ENCODE measurements at regions not wholly inside any gene's neighbourhood (a gene's known extent, or its start where the extent isn't known, plus 50 kb on each side); places are given as distances from the start of the nearest gene placed in this dataset.

DNA sequence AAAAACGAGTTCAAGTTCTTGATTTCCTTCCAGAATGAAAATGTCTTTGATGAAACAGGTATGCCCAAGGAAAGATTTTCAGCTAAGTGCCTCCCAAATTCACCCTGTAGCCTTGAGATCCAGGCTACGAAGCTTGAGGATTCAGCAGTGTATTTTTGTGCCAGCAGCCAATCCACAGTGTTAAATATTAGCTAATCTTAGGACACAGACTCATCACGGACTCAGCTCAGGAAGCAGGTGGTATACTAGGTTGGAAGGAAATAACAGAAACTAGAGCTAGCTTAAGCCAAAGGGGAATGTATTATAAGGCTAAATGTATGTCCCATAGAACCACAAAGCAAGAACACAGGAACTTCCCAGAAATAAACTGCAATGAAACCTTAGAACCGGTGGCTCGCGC is 151.0 kb upstream of the PRSS1 start (continued):
- TF ChIP-seq, protein P1, sequence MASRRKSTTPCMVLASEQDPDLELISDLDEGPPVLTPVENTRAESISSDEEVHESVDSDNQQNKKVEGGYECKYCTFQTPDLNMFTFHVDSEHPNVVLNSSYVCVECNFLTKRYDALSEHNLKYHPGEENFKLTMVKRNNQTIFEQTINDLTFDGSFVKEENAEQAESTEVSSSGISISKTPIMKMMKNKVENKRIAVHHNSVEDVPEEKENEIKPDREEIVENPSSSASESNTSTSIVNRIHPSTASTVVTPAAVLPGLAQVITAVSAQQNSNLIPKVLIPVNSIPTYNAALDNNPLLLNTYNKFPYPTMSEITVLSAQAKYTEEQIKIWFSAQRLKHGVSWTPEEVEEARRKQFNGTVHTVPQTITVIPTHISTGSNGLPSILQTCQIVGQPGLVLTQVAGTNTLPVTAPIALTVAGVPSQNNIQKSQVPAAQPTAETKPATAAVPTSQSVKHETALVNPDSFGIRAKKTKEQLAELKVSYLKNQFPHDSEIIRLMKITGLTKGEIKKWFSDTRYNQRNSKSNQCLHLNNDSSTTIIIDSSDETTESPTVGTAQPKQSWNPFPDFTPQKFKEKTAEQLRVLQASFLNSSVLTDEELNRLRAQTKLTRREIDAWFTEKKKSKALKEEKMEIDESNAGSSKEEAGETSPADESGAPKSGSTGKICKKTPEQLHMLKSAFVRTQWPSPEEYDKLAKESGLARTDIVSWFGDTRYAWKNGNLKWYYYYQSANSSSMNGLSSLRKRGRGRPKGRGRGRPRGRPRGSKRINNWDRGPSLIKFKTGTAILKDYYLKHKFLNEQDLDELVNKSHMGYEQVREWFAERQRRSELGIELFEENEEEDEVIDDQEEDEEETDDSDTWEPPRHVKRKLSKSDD (CRISPR knock-in tag; IDR thresholded peaks at IDR 0.05; ENCODE audit: low read depth) = no peak
- TF ChIP-seq CAMTA2 (CRISPR knock-in tag; IDR thresholded peaks at IDR 0.05; ENCODE audit: borderline replicate concordance) (no peak), ZSCAN30 (CRISPR knock-in tag; IDR thresholded peaks at IDR 0.05) (no peak), ZBTB7A (CRISPR knock-in tag; IDR thresholded peaks at IDR 0.05) (no peak)
- TF ChIP-seq, protein P2, sequence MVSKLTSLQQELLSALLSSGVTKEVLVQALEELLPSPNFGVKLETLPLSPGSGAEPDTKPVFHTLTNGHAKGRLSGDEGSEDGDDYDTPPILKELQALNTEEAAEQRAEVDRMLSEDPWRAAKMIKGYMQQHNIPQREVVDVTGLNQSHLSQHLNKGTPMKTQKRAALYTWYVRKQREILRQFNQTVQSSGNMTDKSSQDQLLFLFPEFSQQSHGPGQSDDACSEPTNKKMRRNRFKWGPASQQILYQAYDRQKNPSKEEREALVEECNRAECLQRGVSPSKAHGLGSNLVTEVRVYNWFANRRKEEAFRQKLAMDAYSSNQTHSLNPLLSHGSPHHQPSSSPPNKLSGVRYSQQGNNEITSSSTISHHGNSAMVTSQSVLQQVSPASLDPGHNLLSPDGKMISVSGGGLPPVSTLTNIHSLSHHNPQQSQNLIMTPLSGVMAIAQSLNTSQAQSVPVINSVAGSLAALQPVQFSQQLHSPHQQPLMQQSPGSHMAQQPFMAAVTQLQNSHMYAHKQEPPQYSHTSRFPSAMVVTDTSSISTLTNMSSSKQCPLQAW (CRISPR knock-in tag; IDR thresholded peaks at IDR 0.05) = no peak

- no peak overlapping the region for H3K4me2 ChIP-seq (ENCODE audit: low read depth, low read length)
- in situ Hi-C loops (cut with HindIII; ENCODE audit: extremely low pct_ligation_motif_present, low pct_unique_long_range_greater_than_20kb) (no loop called here), intact Hi-C loops (cut with micrococcal nuclease; ENCODE audit: unreplicated experiment) (no loop called here)
- no peaks in the 10 kb centered on the region for H3K9me3 ChIP-seq (ENCODE audit: low read length)
- no peak overlapping the region for H3K9ac ChIP-seq (ENCODE audit: insufficient read depth, low read depth, low read length)
- no peak for DNase-seq (ENCODE audit: low spot score)
- H3K79me2 ChIP-seq (ENCODE audit: insufficient read depth, low read length) = no peaks in the 10 kb centered on the region
- ChIA-PET CTCF (ENCODE audit: low intra/inter-chr PET ratio, low total read pairs) (no interaction called here), POLR2A (no interaction called here)
- FAIRE-seq = no peak
- no peaks in the 10 kb centered on the region for H3K36me3 ChIP-seq (replicated peaks in 1 of 2; ENCODE audit: control insufficient read depth in 1 of 2, insufficient read depth in 2 of 2, low read length in 2 of 2)
- no peak overlapping the region for H3K27ac ChIP-seq (ENCODE audit: extremely low read length, insufficient read depth, low read length)
- no peaks in the 10 kb centered on the region for H3K4me1 ChIP-seq (ENCODE audit: insufficient read depth, low read length)
- no peak overlapping the region for H2AFZ ChIP-seq (ENCODE audit: low read length)
- H3K27me3 ChIP-seq (ENCODE audit: control insufficient read depth in 1 of 2, insufficient read depth in 2 of 2, low read length in 2 of 2) = peaks cover 0 to 1% of the 10 kb centered on the region in 2 experiments; a peak in 2 of 5 replicates
- 24% methylated on average over 4 of the region's 4 CpGs for WGBS (ENCODE audit: low lambda C conversion rate)
- no peak overlapping the region for H3K4me3 ChIP-seq (replicated peaks in 1 of 3; ENCODE audit: insufficient read depth in 1 of 3, low read depth in 2 of 3, low read length in 3 of 3)
- H4K20me1 ChIP-seq (ENCODE audit: insufficient read depth, low read length) = no peaks in the 10 kb centered on the region
- no TSS peak for BruUV-seq (replicated peaks)
- no peak for ATAC-seq
- TF ChIP-seq NR0B2 (CRISPR knock-in tag; IDR thresholded peaks at IDR 0.05) (no peak), ONECUT2 (CRISPR knock-in tag; IDR thresholded peaks at IDR 0.05) (no peak), ESRRA (CRISPR knock-in tag; IDR thresholded peaks at IDR 0.05; ENCODE audit: low read depth) (no peak)
- TF ChIP-seq, protein P3, sequence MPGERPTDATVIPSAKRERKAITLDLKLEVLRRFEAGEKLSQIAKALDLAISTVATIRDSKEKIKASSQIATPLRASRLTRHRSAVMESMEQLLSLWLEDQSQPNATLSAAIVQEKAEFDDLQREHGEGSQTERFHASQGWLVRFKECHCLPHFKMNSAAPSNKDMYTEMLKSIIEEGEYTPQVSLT (CRISPR knock-in tag; IDR thresholded peaks at IDR 0.05; ENCODE audit: borderline replicate concordance, low read depth) = no peak
- TF ChIP-seq, protein P4, sequence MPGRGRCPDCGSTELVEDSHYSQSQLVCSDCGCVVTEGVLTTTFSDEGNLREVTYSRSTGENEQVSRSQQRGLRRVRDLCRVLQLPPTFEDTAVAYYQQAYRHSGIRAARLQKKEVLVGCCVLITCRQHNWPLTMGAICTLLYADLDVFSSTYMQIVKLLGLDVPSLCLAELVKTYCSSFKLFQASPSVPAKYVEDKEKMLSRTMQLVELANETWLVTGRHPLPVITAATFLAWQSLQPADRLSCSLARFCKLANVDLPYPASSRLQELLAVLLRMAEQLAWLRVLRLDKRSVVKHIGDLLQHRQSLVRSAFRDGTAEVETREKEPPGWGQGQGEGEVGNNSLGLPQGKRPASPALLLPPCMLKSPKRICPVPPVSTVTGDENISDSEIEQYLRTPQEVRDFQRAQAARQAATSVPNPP (CRISPR knock-in tag; IDR thresholded peaks at IDR 0.05) = no peak
- TF ChIP-seq, protein P5, sequence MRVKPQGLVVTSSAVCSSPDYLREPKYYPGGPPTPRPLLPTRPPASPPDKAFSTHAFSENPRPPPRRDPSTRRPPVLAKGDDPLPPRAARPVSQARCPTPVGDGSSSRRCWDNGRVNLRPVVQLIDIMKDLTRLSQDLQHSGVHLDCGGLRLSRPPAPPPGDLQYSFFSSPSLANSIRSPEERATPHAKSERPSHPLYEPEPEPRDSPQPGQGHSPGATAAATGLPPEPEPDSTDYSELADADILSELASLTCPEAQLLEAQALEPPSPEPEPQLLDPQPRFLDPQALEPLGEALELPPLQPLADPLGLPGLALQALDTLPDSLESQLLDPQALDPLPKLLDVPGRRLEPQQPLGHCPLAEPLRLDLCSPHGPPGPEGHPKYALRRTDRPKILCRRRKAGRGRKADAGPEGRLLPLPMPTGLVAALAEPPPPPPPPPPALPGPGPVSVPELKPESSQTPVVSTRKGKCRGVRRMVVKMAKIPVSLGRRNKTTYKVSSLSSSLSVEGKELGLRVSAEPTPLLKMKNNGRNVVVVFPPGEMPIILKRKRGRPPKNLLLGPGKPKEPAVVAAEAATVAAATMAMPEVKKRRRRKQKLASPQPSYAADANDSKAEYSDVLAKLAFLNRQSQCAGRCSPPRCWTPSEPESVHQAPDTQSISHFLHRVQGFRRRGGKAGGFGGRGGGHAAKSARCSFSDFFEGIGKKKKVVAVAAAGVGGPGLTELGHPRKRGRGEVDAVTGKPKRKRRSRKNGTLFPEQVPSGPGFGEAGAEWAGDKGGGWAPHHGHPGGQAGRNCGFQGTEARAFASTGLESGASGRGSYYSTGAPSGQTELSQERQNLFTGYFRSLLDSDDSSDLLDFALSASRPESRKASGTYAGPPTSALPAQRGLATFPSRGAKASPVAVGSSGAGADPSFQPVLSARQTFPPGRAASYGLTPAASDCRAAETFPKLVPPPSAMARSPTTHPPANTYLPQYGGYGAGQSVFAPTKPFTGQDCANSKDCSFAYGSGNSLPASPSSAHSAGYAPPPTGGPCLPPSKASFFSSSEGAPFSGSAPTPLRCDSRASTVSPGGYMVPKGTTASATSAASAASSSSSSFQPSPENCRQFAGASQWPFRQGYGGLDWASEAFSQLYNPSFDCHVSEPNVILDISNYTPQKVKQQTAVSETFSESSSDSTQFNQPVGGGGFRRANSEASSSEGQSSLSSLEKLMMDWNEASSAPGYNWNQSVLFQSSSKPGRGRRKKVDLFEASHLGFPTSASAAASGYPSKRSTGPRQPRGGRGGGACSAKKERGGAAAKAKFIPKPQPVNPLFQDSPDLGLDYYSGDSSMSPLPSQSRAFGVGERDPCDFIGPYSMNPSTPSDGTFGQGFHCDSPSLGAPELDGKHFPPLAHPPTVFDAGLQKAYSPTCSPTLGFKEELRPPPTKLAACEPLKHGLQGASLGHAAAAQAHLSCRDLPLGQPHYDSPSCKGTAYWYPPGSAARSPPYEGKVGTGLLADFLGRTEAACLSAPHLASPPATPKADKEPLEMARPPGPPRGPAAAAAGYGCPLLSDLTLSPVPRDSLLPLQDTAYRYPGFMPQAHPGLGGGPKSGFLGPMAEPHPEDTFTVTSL (CRISPR knock-in tag; IDR thresholded peaks at IDR 0.05; ENCODE audit: borderline replicate concordance) = no peak
Observed at GRCh38 chr7:142597547-142597946, 151.7 kb upstream of the PRSS1 start.
